Mesenteric fat pad (tissue), 1 donor: ENCODE measurements at regions not wholly inside any gene's neighbourhood (a gene's known extent, or its start where the extent isn't known, plus 50 kb on each side); places are given as distances from the start of the nearest gene placed in this dataset.
"Not testable (repeated sequence)": the region's sequence is repeated elsewhere in the genome, so short reads cannot be mapped to it uniquely, and the experiment has no call there.

ENCODE experiments used
- DNase-seq: peaks from one replicate; pipeline ENCODE4 v3.0.0-alpha.2; 2020; ENCODE audit warnings: low spot score
- donor health status: DM: yes; HTN: yes; CAD: no.

GRCh38 chrX:99988532-99988931 is 421.5 kb downstream of the PCDH19 start:
- not testable (repeated sequence) for DNase-seq

GRCh38 chrX:99973572-99974226 is 436.4 kb downstream of the PCDH19 start:
- no peak for DNase-seq

DNA sequence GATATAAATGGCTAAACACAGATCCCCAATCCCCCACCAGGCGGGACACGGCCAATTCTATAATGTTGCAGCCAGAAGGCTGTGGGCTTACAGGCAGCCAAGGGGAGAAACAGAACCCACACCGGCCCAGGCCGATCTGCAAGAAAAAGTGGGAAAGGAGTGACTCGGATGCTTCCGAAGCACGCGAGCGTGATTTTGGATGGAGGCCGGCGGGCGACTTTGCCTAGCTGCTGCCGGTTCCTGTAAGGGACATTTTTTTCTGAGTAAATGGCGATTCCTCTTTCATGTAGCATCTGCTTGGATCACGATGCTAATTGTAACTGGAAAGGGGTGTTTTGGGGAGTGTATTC is 470.2 kb downstream of the PCDH19 start:
- DNase-seq = no peak

GRCh38 chrX:99939206-99939882 is 470.7 kb downstream of the PCDH19 start:
- DNase-seq = not testable (repeated sequence)

DNA sequence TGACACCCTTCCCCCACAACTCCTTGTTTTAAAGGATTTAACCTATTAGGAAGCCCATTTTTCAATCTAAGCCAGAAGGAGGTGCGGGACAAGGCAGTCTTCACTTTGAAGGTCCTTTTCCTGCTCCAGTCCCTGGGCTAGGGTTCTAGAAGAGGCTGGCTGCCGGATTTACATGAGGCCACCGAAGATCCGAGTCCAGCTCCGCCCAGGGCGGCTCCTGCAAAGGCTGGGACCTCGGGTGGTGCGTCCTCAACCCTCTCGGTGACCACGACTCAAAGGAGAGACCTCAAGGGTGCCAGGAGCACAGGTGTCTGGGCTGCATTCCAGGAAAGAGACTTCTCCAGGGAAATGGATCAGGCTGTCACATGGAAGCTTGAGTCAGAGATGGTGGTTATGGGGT is 471.6 kb downstream of the PCDH19 start:
- DNase-seq = no peak

- no peak for DNase-seq
These were observed 476.2 kb downstream of the PCDH19 start for GRCh38 chrX:99933865-99934264.

DNA sequence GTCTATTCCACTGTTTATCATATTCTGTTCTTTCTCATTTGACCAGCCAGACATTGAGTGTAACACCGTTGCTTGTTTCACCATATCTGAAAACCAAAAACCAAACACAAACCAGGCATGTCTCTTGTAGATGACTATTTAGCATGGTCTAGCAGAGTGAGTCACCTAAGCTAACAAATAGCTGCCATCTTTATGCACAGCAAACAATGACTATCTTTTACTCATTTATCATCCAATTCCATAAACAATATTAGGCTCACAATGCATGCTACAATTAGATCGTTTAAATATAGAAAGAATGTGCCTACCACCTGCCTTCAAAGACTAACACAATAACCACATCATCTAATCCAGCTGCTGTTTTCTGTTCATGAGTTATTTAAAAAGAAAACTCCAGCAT is 495.4 kb downstream of the PCDH19 start:
- DNase-seq = no peak

DNA sequence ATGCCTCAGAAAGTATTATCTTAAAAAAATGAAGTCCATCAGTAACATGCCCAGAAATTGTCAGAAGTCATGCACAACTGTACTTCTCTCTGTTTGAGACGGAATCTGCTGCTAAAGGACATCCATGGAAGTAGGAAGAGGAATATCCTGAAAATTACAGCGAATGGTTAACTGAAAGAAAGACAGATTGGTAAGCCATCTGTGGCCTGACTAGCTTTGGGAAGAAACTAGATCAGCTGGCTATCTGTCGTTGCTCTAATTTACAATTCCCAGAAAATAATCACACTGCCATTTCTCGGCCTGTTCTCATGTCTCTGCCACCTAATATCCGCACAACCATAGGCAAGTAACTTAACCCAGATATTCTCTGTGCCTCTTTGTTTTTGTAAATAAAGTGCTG is 496.5 kb downstream of the PCDH19 start:
- DNase-seq = no peak

- no peak for DNase-seq
These were observed 500.1 kb downstream of the PCDH19 start for GRCh38 chrX:99909946-99910345.

DNA sequence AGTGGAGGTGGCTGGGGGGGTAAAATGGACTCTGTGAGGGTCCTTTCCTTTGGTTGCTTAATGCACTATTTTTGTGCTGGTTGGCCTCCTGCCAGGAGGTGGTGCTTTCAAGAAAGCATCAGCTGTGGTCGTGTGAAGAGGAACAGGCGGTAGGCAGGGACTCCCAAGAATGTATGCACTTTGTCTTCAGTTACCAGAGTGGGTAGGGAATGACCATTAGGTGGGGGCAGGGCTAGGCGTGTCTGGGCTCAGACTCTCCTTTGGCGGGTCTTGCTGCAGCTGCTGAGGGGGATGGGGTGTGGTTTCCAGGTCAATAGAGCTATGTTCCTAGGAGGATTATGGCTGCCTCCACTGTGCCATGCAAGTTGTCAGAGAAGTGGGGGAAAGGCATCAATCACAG is 509.0 kb downstream of the PCDH19 start:
- DNase-seq = no peak

GRCh38 chrX:99887918-99888317 is 522.2 kb downstream of the PCDH19 start:
- no peak for DNase-seq

- no peak for DNase-seq
These were observed 552.6 kb downstream of the PCDH19 start for GRCh38 chrX:99857455-99857854.

GRCh38 chrX:99833821-99834220 is 576.3 kb downstream of the PCDH19 start:
- no peak for DNase-seq

GRCh38 chrX:99820197-99820596 is 589.9 kb downstream of the PCDH19 start:
- DNase-seq = no peak

GRCh38 chrX:99800016-99800415 is 610.1 kb downstream of the PCDH19 start:
- DNase-seq = no peak

GRCh38 chrX:99798936-99799335 is 611.1 kb downstream of the PCDH19 start:
- DNase-seq = no peak

GRCh38 chrX:99795495-99795894 is 614.6 kb downstream of the PCDH19 start:
- DNase-seq = no peak

DNA sequence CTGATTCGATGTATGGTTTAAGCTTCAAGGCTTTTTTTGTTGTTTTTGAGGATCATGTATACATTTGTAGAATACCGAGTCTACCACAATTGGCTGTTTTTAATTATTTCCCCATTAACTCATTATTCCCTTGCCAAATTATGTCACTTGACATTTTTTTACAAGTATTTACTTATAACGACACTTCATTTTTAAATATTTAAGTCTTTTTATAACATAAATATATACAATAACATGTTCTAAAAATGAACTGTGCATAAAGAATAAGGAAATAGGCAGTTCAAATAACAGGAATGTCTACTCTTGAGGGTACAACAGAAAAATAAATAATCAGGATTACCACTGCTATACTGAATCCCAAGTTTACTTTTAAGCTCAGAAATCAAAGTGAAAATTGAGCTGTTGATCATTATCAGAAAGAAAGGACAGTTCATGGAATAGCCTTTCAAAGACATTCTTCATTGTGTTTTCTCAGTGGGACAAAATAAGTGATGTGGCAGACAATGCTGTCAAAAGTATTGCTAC is 627.5 kb downstream of the PCDH19 start:
- no peak for DNase-seq

DNA sequence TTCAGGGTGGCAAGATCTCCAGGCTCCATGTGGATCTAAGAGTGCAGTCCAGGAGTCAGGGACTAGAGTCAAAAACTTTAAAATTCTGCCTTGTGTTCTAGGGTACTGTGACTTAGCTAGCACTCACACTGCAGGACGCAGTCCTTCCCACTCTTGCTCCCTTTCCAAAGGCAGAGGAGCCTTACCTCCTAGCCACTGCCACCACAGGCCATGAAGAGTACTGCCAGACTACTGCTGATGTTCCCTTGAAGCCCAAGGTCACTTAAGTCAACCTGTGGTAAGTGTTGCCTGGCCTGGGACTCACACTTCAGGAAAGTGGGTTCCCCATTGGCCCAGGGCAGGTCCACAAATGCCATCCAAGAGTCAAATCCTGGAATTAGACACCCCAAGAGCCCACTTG is 632.2 kb downstream of the PCDH19 start:
- no peak for DNase-seq

DNA sequence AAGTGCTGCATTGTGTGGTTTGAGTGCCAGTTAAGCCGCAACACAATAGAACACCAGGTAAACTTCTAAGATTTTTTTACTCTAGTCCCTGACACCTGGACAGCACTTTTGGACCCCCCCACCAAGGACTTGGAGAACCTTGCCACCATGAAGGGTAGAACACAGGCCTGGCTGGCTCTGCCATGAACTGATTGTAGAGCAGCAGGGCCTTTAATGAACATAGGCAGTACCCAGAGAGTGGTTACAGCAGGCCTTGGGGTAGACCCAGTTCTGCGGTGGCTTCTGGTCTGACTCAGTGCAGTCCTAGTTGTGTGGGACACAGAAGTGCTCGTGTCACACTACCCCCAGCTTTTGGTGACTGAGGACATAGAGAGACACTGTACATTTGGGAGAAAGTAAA is 648.3 kb downstream of the PCDH19 start:
- peak; percentile 57 for DNase-seq

DNA sequence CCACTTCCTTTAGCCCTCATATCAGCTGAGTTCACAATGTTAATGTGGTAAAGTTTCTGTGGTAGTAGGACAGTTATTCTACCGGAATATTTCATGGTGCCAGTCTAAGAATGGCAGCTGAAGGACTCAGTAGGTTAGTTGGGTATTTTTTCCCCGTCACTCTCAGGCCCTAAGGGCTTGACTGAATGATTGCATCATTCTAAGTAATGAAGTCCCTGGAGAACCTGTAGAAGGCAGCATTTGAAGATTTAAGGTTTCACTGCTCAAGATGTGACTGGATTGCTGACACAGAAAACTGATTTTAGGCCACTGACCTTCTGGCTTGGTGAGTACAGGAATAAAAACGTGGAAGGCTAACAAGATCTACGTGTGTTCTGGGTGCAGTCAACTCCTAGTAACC is 657.3 kb downstream of the PCDH19 start:
- DNase-seq = no peak

GRCh38 chrX:99750721-99751120 is 659.4 kb downstream of the PCDH19 start:
- DNase-seq = no peak

DNA sequence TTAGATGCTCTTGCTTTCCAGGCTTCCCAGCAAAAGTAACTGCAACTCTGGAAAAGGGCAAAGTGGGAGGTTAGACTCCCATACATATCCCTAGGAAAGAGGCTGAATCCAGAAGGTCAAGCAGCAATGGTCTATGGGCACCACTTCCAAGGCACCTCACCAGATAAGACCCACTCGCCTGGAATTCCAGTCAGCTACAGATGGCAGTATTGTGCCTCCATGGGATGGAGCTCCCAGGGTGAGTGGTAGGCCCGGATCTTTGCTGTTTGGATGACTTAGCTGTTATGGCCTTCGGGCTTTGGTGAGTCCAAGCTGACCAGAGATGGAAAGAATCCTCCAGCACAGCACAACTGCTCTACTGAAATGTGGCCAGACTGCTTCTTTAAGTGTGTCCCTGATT is 688.0 kb downstream of the PCDH19 start:
- no peak for DNase-seq
